CD4-positive, alpha-beta T cell (primary cell): ENCODE measurements at regions not wholly inside any gene's neighbourhood (a gene's known extent, or its start where the extent isn't known, plus 50 kb on each side); places are given as distances from the start of the nearest gene placed in this dataset.

Experiments used
- ATAC-seq: fragments of 200-7000 bp; cut with Tn5 transposase; one replicate; pipeline ENCODE4 v1.10.0; 2022; ENCODE audit warnings: mild to moderate bottlenecking; ENCODE audit not compliant: poor library complexity
- CTCF ChIA-PET: fragments of 350-600 bp; sonication (Branson Sonifier 250); formaldehyde crosslinking; loops from one replicate; lab custom pipeline; 2021; ENCODE audit warnings: antibody characterized with exemption, inconsistent platforms; lab: Charles Lee
- POLR2A ChIA-PET: fragments of 350-600 bp; sonication (Branson Sonifier 250); formaldehyde crosslinking; loops from one replicate; lab custom pipeline; 2021; ENCODE audit warnings: antibody characterized with exemption, inconsistent platforms; lab: Charles Lee
- DNase-seq, 14 experiments: peaks; one replicate each; pipeline ENCODE4 v3.0.0-alpha.2; 2013 to 2020; ENCODE audit warnings: mixed read lengths in 2 of 14
- H3K27ac ChIP-seq, 2 donors: one replicate each; pipeline versions ENCODE4 v1.5.1 to v1.7.0; 2013; ENCODE audit warnings: low read length in 2 of 2, low read depth in 1 of 2, mild to moderate bottlenecking in 1 of 2
- H3K27me3 ChIP-seq, 2 experiments: 1 replicate in 1 of 2; 2 replicates in 1 of 2; pipeline versions ENCODE4 v1.6.1 to v1.7.0; 2013; ENCODE audit warnings: low read length in 2 of 2, control low read depth in 1 of 2, mild to moderate bottlenecking in 1 of 2, moderate library complexity in 1 of 2; ENCODE audit not compliant: insufficient read depth in 2 of 2, control insufficient read depth in 1 of 2
- H3K36me3 ChIP-seq: one replicate; pipeline ENCODE4 v1.6.1; 2013; ENCODE audit warnings: low read length, control low read depth; ENCODE audit not compliant: insufficient read depth
- H3K4me1 ChIP-seq: one replicate; pipeline ENCODE4 v1.6.1; 2013; ENCODE audit warnings: low read length, control low read depth; ENCODE audit not compliant: insufficient read depth
- H3K4me3 ChIP-seq: one replicate; pipeline ENCODE4 v1.5.1; 2013; ENCODE audit warnings: mild to moderate bottlenecking, low read length, moderate library complexity
- H3K9me3 ChIP-seq, 2 experiments: 1 replicate in 1 of 2; 2 replicates in 1 of 2; pipeline versions ENCODE4 v1.6.1 to v1.7.0; 2013; ENCODE audit warnings: low read length in 2 of 2, mild to moderate bottlenecking in 2 of 2, control low read depth in 1 of 2, moderate library complexity in 1 of 2; ENCODE audit not compliant: control insufficient read depth in 1 of 2, insufficient read depth in 1 of 2
- H3K27ac Mint-ChIP-seq: one replicate; pipeline ENCODE4 v1.8.0; 2020; ENCODE audit warnings: mixed read lengths
- H3K27me3 Mint-ChIP-seq: one replicate; pipeline ENCODE4 v1.8.0; 2021; ENCODE audit warnings: mixed read lengths
- H3K36me3 Mint-ChIP-seq: one replicate; pipeline ENCODE4 v1.8.0; 2021; ENCODE audit warnings: low read depth, mixed read lengths
- H3K4me1 Mint-ChIP-seq: one replicate; pipeline ENCODE4 v1.8.0; 2021; ENCODE audit warnings: low read depth, mixed read lengths
- H3K4me3 Mint-ChIP-seq: one replicate; pipeline ENCODE4 v1.8.0; 2020; ENCODE audit warnings: mild to moderate bottlenecking, mixed read lengths
- H3K9me3 Mint-ChIP-seq: one replicate; pipeline ENCODE4 v1.8.0; 2020; ENCODE audit warnings: mixed read lengths
- CTCF ChIP-seq: fragments of 200-600 bp; IDR thresholded peaks from one replicate; pipeline ENCODE4 v1.8.0; 2022; ENCODE audit warnings: antibody characterized with exemption, mild to moderate bottlenecking
- intact Hi-C, 2 experiments: fragments of 100-400 bp; cut with DNase I in 1 of 2; cut with micrococcal nuclease in 1 of 2; formaldehyde crosslinking; loops; one replicate each; pipeline versions ENCODE4 v1.15.1 to v1.9.0; 2023 to 2025; cut with DNase I, micrococcal nuclease

GRCh38 chr18:78106946-78107345, 857.3 kb downstream of the GALR1 start:
- H3K4me3 Mint-ChIP-seq: no peak overlapping the region
- ChIA-PET POLR2A (no interaction called here), CTCF (no interaction called here)
- no peak for TF ChIP-seq CTCF
- ATAC-seq (no peak), DNase-seq (no peak)
- Histone ChIP-seq H3K27ac (no peak overlapping the region), H3K4me1 (no peaks in the 10 kb centered on the region), H3K9me3 (peaks cover 0 to 42% of the 10 kb centered on the region in 2 experiments), H3K36me3 (no peaks in the 10 kb centered on the region), H3K27me3 (no peaks in the 10 kb centered on the region), H3K4me3 (no peak overlapping the region)
- no peaks in the 10 kb centered on the region for H3K27me3 Mint-ChIP-seq
- H3K36me3 Mint-ChIP-seq: no peaks in the 10 kb centered on the region
- peaks cover 3% of the 10 kb centered on the region for H3K9me3 Mint-ChIP-seq
- no peaks in the 10 kb centered on the region for H3K4me1 Mint-ChIP-seq
- intact Hi-C loops: loop anchor here in 1 of 2 experiments (10.0 kb wide), 1 partner anchor 58 kb away; no protein-coding TSS in a partner anchor
- no peak overlapping the region for H3K27ac Mint-ChIP-seq

GRCh38 chr18:78107363-78107762, 857.7 kb downstream of the GALR1 start:
- no peaks in the 10 kb centered on the region for H3K27me3 Mint-ChIP-seq
- DNase-seq: no peak

DNA sequence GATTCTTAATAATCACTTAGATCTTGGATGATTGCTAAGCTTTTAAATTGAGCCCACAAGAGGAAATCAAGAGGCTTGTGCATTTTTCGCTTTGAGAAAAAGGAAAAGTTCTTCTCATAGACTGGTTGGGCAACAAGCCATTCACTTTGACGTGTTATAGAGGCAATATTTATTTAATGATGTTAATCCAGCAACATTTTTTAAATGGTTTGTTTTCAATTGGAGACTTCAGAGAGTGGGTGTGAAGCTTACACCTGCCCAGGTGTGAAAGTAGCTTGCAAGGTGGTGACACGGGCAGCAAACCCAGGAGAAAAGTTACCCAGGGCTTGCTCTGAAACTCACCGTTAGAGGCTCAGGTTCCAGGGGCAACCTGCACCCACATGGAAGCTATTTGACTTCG, 858.9 kb downstream of the GALR1 start:
- ATAC-seq: no peak
- ChIA-PET POLR2A (no interaction called here), CTCF (interaction anchor here (0.5 kb wide), 1 partner anchor 1378 kb away, joined by 4 read pairs; no protein-coding TSS in a partner anchor)
- Mint-ChIP-seq H3K4me3 (no peak overlapping the region), H3K27me3 (no peaks in the 10 kb centered on the region), H3K27ac (no peak overlapping the region), H3K9me3 (peaks cover 3% of the 10 kb centered on the region), H3K36me3 (no peaks in the 10 kb centered on the region), H3K4me1 (no peaks in the 10 kb centered on the region)
- DNase-seq: no peak
- Histone ChIP-seq H3K9me3 (peaks cover 0 to 41% of the 10 kb centered on the region in 2 experiments), H3K27me3 (no peaks in the 10 kb centered on the region), H3K4me1 (no peaks in the 10 kb centered on the region), H3K4me3 (no peak overlapping the region), H3K27ac (no peak overlapping the region), H3K36me3 (no peaks in the 10 kb centered on the region)
- no peak for TF ChIP-seq CTCF
- intact Hi-C loops: loop anchor here in 1 of 2 experiments (10.0 kb wide), 1 partner anchor 56 kb away; no protein-coding TSS in a partner anchor

More at GRCh38 chr18:78107363-78107762, 857.7 kb downstream of the GALR1 start:
- Mint-ChIP-seq H3K36me3 (no peaks in the 10 kb centered on the region), H3K4me3 (no peak overlapping the region), H3K9me3 (peaks cover 3% of the 10 kb centered on the region), H3K4me1 (no peaks in the 10 kb centered on the region), H3K27ac (no peak overlapping the region)
- no peaks in the 10 kb centered on the region for H3K4me1 ChIP-seq
- no peak for TF ChIP-seq CTCF
- H3K27ac ChIP-seq: no peak overlapping the region
- no peak for ATAC-seq
- no peaks in the 10 kb centered on the region for H3K27me3 ChIP-seq
- intact Hi-C loops: loop anchor here in 1 of 2 experiments (10.0 kb wide), 1 partner anchor 57 kb away; no protein-coding TSS in a partner anchor
- POLR2A ChIA-PET: no interaction called here
- H3K9me3 ChIP-seq: peaks cover 0 to 39% of the 10 kb centered on the region in 2 experiments
- H3K36me3 ChIP-seq: no peaks in the 10 kb centered on the region
- no peak overlapping the region for H3K4me3 ChIP-seq
- CTCF ChIA-PET: interaction anchor here (0.6 kb wide), 1 partner anchor 562 kb away, joined by 3 read pairs; no protein-coding TSS in a partner anchor
